ENCODE measurements at regions not wholly inside any gene's neighbourhood (a gene's known extent, or its start where the extent isn't known, plus 50 kb on each side); places are given as distances from the start of the nearest gene placed in this dataset.
"Not testable (repeated sequence)": the region's sequence is repeated elsewhere in the genome, so short reads cannot be mapped to it uniquely, and the experiment has no call there.

- peak; percentile 60 for DNase-seq (ENCODE audit: low spot score)
Measured at GRCh38 chr1:117754061-117754969, 148.5 kb downstream of the TENT5C start.

- DNase-seq (ENCODE audit: low spot score) = peak; percentile 46
Measured at GRCh38 chr1:117757668-117758067, 151.8 kb downstream of the TENT5C start.

GRCh38 chr1:117758444-117759316 is 152.8 kb downstream of the TENT5C start:
- peak; percentile 89 for DNase-seq (ENCODE audit: low spot score)

- DNase-seq (ENCODE audit: low spot score) = no peak
Measured at GRCh38 chr1:117759535-117759934, 153.7 kb downstream of the TENT5C start.

GRCh38 chr1:117760069-117760468 is 154.2 kb downstream of the TENT5C start:
- DNase-seq (ENCODE audit: low spot score) = no peak

GRCh38 chr1:117760485-117760884 is 154.6 kb downstream of the TENT5C start:
- no peak for DNase-seq (ENCODE audit: low spot score)

- DNase-seq (ENCODE audit: low spot score) = not testable (repeated sequence)
Measured at GRCh38 chr1:117767756-117768155, 161.7 kb downstream of the GDAP2 start.

GRCh38 chr1:117770981-117771531 is 158.4 kb downstream of the GDAP2 start:
- no peak for DNase-seq (ENCODE audit: low spot score)

GRCh38 chr1:117779364-117779763 is 150.1 kb downstream of the GDAP2 start:
- no peak for DNase-seq (ENCODE audit: low spot score)

- DNase-seq (ENCODE audit: low spot score) = peak; percentile 16
Measured at GRCh38 chr1:117780687-117781475, 148.5 kb downstream of the GDAP2 start.

GRCh38 chr1:117782056-117782455 is 147.4 kb downstream of the GDAP2 start:
- DNase-seq (ENCODE audit: low spot score) = no peak

GRCh38 chr1:117783606-117784396 is 145.6 kb downstream of the GDAP2 start:
- peak; percentile 28 for DNase-seq (ENCODE audit: low spot score)

- no peak for DNase-seq (ENCODE audit: low spot score)
Measured at GRCh38 chr1:117788014-117788413, 141.4 kb downstream of the GDAP2 start.

- no peak for DNase-seq (ENCODE audit: low spot score)
Measured at GRCh38 chr1:117793413-117793812, 136.0 kb downstream of the GDAP2 start.

GRCh38 chr1:117794073-117794472 is 135.3 kb downstream of the GDAP2 start:
- DNase-seq (ENCODE audit: low spot score) = peak; percentile 61

- DNase-seq (ENCODE audit: low spot score) = peak; percentile 83
Measured at GRCh38 chr1:117795190-117795589, 134.2 kb downstream of the GDAP2 start.

GRCh38 chr1:117795792-117796191 is 133.6 kb downstream of the GDAP2 start:
- no peak for DNase-seq (ENCODE audit: low spot score)

GRCh38 chr1:117796226-117796625 is 133.2 kb downstream of the GDAP2 start:
- no peak for DNase-seq (ENCODE audit: low spot score)

GRCh38 chr1:117798550-117798949 is 130.9 kb downstream of the GDAP2 start:
- no peak for DNase-seq (ENCODE audit: low spot score)

- peak; percentile 28 for DNase-seq (ENCODE audit: low spot score)
Measured at GRCh38 chr1:117802531-117803257, 126.7 kb downstream of the GDAP2 start.

All from AG08395 (cell line).